ENCODE measurements at regions not wholly inside any gene's neighbourhood (a gene's known extent, or its start where the extent isn't known, plus 50 kb on each side); places are given as distances from the start of the nearest gene placed in this dataset.
"Not testable (repeated sequence)": the region's sequence is repeated elsewhere in the genome, so short reads cannot be mapped to it uniquely, and the experiment has no call there.

DNA sequence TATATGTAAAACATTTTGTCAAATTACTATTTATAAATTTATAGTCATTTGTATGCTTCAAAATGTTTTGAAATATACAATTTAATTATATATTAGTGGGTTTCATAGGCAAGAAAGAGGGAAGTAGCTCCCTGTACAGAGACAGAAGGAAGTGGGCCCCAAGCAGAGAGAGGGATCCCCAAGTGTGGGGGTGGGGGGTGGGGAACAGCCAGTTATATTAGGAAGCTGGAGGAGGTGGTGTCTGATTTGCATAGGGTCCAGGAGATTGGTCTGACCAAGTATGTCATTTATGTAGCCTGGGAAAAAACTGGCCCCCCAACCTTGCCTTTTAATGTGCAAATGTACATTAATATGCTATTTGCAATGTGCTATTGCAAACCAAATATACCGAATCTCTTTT lies 76.5 kb upstream of the ZSWIM2 start:
- Mint-ChIP-seq H3K27me3 (ENCODE audit: low read depth, poor library complexity) (no peaks in the 10 kb centered on the region), H3K27ac (no peak overlapping the region), H3K9me3 (no peaks in the 10 kb centered on the region), H3K36me3 (ENCODE audit: low read depth) (no peaks in the 10 kb centered on the region), H3K4me3 (no peak overlapping the region), H3K4me1 (no peaks in the 10 kb centered on the region)
- TF ChIP-seq, protein P1, sequence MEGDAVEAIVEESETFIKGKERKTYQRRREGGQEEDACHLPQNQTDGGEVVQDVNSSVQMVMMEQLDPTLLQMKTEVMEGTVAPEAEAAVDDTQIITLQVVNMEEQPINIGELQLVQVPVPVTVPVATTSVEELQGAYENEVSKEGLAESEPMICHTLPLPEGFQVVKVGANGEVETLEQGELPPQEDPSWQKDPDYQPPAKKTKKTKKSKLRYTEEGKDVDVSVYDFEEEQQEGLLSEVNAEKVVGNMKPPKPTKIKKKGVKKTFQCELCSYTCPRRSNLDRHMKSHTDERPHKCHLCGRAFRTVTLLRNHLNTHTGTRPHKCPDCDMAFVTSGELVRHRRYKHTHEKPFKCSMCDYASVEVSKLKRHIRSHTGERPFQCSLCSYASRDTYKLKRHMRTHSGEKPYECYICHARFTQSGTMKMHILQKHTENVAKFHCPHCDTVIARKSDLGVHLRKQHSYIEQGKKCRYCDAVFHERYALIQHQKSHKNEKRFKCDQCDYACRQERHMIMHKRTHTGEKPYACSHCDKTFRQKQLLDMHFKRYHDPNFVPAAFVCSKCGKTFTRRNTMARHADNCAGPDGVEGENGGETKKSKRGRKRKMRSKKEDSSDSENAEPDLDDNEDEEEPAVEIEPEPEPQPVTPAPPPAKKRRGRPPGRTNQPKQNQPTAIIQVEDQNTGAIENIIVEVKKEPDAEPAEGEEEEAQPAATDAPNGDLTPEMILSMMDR (IDR thresholded peaks at IDR 0.05) = no peak
- no peak for DNase-seq

DNA sequence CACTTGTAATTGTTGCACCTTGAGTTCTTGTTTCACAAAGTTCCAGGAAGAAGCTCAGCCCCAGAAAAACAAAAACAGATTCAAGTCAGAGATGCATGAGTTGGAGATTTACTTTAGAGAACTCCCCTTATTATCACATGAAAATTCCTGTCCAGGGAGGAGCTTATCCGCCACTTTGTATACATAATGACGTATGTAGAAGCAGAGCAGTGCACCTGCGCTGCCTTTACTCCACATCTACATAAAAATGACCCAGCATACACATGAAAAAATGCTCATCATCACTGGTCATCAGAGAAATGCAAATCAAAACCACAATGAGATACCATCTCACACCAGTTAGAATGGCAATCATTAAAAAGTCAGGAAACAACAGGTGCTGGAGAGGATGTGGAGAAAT lies 73.3 kb upstream of the ZSWIM2 start:
- H3K27me3 Mint-ChIP-seq (ENCODE audit: low read depth, poor library complexity); H3K27ac Mint-ChIP-seq; H3K36me3 Mint-ChIP-seq (ENCODE audit: low read depth): not testable (repeated sequence)

DNA sequence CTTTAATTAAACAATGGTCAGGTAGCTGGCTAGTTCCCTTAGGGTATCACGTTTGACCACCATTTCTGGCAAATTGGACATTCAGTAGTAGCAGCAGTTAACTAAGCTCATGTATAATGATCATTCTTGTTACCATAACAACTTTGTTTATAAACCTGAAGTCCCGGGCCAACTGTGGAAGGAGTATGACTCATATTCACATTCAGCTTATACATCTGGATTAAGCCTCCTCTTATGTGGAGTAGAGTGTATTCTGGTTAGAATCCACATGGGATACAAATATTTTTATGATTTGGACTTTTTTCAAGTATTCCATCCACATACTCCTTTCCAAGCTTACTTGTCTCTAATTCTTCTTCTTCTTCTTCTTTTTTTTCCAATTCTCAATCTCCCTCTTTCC lies 70.3 kb upstream of the ZSWIM2 start:
- no peaks in the 10 kb centered on the region for H3K4me1 Mint-ChIP-seq
- no peak overlapping the region for H3K27ac Mint-ChIP-seq
- DNase-seq = no peak
- no peaks in the 10 kb centered on the region for H3K27me3 Mint-ChIP-seq (ENCODE audit: low read depth, poor library complexity)
- H3K4me3 Mint-ChIP-seq = no peak overlapping the region
- TF ChIP-seq, protein P1 (IDR thresholded peaks at IDR 0.05) = no peak
- no peaks in the 10 kb centered on the region for H3K9me3 Mint-ChIP-seq
- no peaks in the 10 kb centered on the region for H3K36me3 Mint-ChIP-seq (ENCODE audit: low read depth)

More for the DNA sequence above, 73.3 kb upstream of the ZSWIM2 start:
- H3K4me3 Mint-ChIP-seq, H3K4me1 Mint-ChIP-seq, H3K9me3 Mint-ChIP-seq, DNase-seq: not testable (repeated sequence)

DNA sequence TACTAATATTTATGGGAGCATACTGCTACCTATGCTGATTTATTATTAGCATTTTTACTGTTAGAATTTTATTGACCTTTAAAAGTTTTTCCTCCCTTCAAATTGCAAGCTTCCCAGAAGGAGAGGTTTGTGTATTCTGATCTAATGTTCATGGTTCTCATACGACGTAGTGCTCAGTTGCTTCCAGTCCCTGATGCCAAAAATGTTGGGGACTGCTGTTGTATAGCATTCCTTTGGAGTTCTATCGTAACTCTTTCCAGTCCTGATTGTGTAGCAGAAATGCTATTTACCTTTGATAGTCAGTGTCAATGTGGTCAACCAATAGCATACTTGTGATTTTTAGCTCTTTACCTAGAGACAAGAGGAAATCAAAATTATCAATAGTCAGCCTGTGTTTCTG lies 69.5 kb upstream of the ZSWIM2 start:
- no peak overlapping the region for H3K4me3 Mint-ChIP-seq
- TF ChIP-seq, protein P1 (IDR thresholded peaks at IDR 0.05) = no peak
- H3K27ac Mint-ChIP-seq = no peak overlapping the region
- no peaks in the 10 kb centered on the region for H3K27me3 Mint-ChIP-seq (ENCODE audit: low read depth, poor library complexity)
- no peaks in the 10 kb centered on the region for H3K9me3 Mint-ChIP-seq
- no peaks in the 10 kb centered on the region for H3K36me3 Mint-ChIP-seq (ENCODE audit: low read depth)
- H3K4me1 Mint-ChIP-seq = no peaks in the 10 kb centered on the region
- no peak for DNase-seq

DNA sequence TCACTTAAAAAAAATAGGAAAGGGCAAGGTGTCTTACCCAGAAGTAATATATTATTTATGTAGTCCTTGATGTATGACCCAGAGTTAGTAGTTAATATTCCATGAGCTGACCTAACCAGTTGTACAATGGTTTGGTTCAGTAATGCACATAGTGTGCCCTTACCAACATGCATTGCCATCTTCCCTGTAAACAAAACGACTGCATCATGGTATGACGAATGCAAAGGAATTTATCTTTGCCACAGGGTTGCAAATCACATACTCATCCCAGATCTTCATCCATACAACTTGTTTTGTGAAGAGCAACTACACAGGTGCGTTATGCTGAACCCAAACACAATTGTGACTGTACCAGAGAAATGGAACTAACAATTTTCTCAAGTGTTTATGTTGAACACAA lies 68.9 kb upstream of the ZSWIM2 start:
- no peaks in the 10 kb centered on the region for H3K9me3 Mint-ChIP-seq
- no peak overlapping the region for H3K4me3 Mint-ChIP-seq
- no peak for DNase-seq
- TF ChIP-seq, protein P1 (IDR thresholded peaks at IDR 0.05) = no peak
- H3K27ac Mint-ChIP-seq = no peak overlapping the region
- H3K27me3 Mint-ChIP-seq (ENCODE audit: low read depth, poor library complexity) = no peaks in the 10 kb centered on the region
- H3K36me3 Mint-ChIP-seq (ENCODE audit: low read depth) = no peaks in the 10 kb centered on the region
- no peaks in the 10 kb centered on the region for H3K4me1 Mint-ChIP-seq

DNA sequence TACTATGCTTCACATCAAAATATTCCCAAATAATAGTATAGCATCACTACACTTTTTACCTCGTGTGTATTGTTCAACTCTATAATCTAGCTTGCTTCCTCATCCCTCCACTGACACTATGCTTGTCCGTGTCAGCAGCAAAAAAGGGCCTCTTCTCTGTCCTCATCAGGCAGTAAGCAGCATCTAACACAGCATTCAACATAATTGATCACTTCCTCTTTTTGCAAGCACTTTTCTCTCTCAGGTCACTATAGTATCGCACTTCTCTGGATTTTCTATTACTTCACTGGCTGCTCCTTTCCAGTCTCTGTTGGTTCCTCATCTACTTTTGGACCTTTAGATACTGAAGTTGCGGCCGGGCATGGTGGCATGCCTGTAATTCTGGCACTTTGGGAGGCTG lies 64.9 kb upstream of the ZSWIM2 start:
- TF ChIP-seq, protein P1 (IDR thresholded peaks at IDR 0.05) = no peak
- no peak for DNase-seq
- no peaks in the 10 kb centered on the region for H3K4me1 Mint-ChIP-seq
- H3K27me3 Mint-ChIP-seq (ENCODE audit: low read depth, poor library complexity) = peaks cover 2% of the 10 kb centered on the region
- H3K36me3 Mint-ChIP-seq (ENCODE audit: low read depth) = no peaks in the 10 kb centered on the region
- H3K4me3 Mint-ChIP-seq = no peak overlapping the region
- peak overlapping the region; percentile 7 for H3K27ac Mint-ChIP-seq
- H3K9me3 Mint-ChIP-seq = no peaks in the 10 kb centered on the region

Data from nephron progenitor cell (in vitro differentiated cells).